ENCODE measurements at regions not wholly inside any gene's neighbourhood (a gene's known extent, or its start where the extent isn't known, plus 50 kb on each side); places are given as distances from the start of the nearest gene placed in this dataset.
A peak's percentile ranks its signal among the peaks of the same experiment; 100 is the strongest.

DNA sequence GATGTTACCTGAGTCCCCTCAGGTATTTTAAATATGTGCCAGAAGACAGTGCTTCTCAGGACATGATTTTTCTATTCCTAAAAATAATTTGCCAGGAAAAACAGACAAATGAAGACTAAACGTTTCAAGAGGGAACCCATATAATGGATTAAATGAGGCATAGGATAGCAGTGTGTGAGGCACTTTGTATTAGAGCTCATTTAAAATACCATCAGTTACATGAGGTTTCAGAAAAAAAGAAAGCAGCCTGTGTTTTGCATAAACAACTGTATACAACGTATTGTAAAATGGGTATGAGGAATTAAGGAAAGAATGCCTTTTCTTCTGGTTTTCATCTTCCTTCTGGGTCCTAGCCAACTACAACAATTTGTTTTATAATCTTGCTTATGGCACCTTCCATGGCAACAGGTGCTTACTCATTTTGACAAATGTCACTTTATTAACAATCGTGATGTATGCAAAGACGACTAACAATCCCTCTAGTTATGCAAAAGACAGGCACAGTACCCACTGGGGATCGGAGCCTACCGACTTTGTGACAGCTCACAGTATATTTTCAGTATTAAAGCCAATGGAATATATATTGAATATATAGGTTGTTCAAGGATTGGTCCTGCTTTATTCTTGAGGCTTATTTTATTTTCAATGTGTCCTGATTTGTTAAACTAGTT, 231.6 kb upstream of the ZNF717 start:
- no peak overlapping the region for H3K4me3 ChIP-seq
- DNase-seq, result no peak
- H3K9me3 ChIP-seq, result peaks cover 0 to 3% (median 0%) of the 10 kb centered on the region in 4 donors
- no peaks in the 10 kb centered on the region for H3K27me3 ChIP-seq
- H3K4me1 ChIP-seq, result no peaks in the 10 kb centered on the region
- no peak for TF ChIP-seq CTCF (IDR thresholded peaks at IDR 0.05)
- TF ChIP-seq POLR2A (IDR thresholded peaks at IDR 0.05), result no peak
- H3K36me3 ChIP-seq, result no peaks in the 10 kb centered on the region
- H3K27ac ChIP-seq, result no peak overlapping the region

DNA sequence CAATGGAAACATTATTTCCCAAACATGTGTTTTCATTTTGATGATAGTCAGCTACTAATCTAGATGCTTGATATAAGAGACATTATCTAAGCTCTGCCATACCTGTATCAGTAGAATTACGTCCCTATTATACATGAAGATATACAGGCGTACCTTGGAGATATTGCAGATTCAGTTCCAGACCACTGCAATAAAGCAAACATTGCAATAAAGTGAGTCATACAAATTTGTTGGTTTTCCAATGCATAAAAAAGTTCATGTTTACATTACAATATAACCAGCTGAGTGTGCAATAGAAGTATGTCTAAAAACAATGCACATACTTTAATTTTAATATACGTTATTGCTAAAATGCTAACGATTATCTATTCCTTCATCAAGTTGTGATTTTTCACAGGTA, 236.0 kb upstream of the ZNF717 start:
- Histone ChIP-seq H3K36me3 (no peaks in the 10 kb centered on the region), H3K4me1 (no peaks in the 10 kb centered on the region), H3K27me3 (no peaks in the 10 kb centered on the region), H3K9me3 (no peaks in the 10 kb centered on the region), H3K4me3 (no peak overlapping the region), H3K27ac (no peak overlapping the region)
- no peak for DNase-seq
- TF ChIP-seq CTCF (IDR thresholded peaks at IDR 0.05), result no peak
- no peak for TF ChIP-seq POLR2A (IDR thresholded peaks at IDR 0.05)

- Histone ChIP-seq H3K4me1 (no peaks in the 10 kb centered on the region), H3K9me3 (no peaks in the 10 kb centered on the region), H3K36me3 (no peaks in the 10 kb centered on the region), H3K27me3 (no peaks in the 10 kb centered on the region), H3K4me3 (no peak overlapping the region), H3K27ac (no peak overlapping the region)
- no peak for DNase-seq
- TF ChIP-seq POLR2A (IDR thresholded peaks at IDR 0.05), result no peak
- TF ChIP-seq CTCF (IDR thresholded peaks at IDR 0.05), result peak in 2 of 6 experiments; percentile 11 to 19
Measured at GRCh38 chr3:76024640-76025039, 239.3 kb upstream of the ZNF717 start.

- H3K27me3 ChIP-seq, result no peaks in the 10 kb centered on the region
- H3K9me3 ChIP-seq, result no peaks in the 10 kb centered on the region
- H3K4me1 ChIP-seq, result no peaks in the 10 kb centered on the region
- H3K27ac ChIP-seq, result no peak overlapping the region
- H3K36me3 ChIP-seq, result no peaks in the 10 kb centered on the region
- H3K4me3 ChIP-seq, result no peak overlapping the region
- no peak for DNase-seq
- TF ChIP-seq POLR2A (IDR thresholded peaks at IDR 0.05) (no peak), CTCF (IDR thresholded peaks at IDR 0.05) (no peak)
Measured at GRCh38 chr3:76025561-76025960, 240.2 kb upstream of the ZNF717 start.

GRCh38 chr3:76026379-76026778, 241.0 kb upstream of the ZNF717 start:
- Histone ChIP-seq H3K36me3 (no peaks in the 10 kb centered on the region), H3K9me3 (no peaks in the 10 kb centered on the region), H3K27ac (no peak overlapping the region), H3K4me3 (no peak overlapping the region), H3K27me3 (no peaks in the 10 kb centered on the region), H3K4me1 (no peaks in the 10 kb centered on the region)
- TF ChIP-seq POLR2A (IDR thresholded peaks at IDR 0.05), result no peak
- TF ChIP-seq CTCF (IDR thresholded peaks at IDR 0.05), result no peak
- no peak for DNase-seq

DNA sequence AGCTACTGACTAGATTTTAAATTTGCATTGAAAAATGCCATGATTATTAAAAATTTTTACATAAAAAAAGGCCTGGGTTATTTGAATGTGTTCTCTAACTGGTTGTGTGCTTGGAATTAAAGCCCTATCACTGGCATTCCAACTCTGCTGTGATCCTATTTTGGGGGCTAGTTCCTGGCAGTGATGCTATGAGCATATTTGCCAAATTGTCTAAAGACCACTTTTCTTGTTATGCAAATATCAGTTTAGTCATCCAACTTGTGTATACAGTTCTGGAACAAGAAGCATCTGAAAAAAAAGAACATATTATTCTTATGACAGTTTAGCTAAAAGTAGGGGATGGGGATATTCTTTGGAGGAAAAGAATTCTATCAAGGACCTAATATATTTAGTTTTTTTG, 243.4 kb upstream of the ZNF717 start:
- Histone ChIP-seq H3K27ac (no peak overlapping the region), H3K9me3 (no peaks in the 10 kb centered on the region), H3K27me3 (no peaks in the 10 kb centered on the region), H3K4me3 (no peak overlapping the region), H3K36me3 (no peaks in the 10 kb centered on the region), H3K4me1 (no peaks in the 10 kb centered on the region)
- DNase-seq, result no peak
- TF ChIP-seq POLR2A (IDR thresholded peaks at IDR 0.05) (no peak), CTCF (IDR thresholded peaks at IDR 0.05) (no peak)

Data from Peyer's patch (tissue), 4 donors.